ENCODE measurements at regions not wholly inside any gene's neighbourhood (a gene's known extent, or its start where the extent isn't known, plus 50 kb on each side); places are given as distances from the start of the nearest gene placed in this dataset.

GRCh38 chr5:44499381-44499780 lies 110.2 kb upstream of the FGF10 start:
- no peak overlapping the region for H3K23ac ChIP-seq (ENCODE audit: low read depth, low read length)
- no peak overlapping the region for H3K14ac ChIP-seq (replicated peaks; ENCODE audit: low read depth, low read length)
- no peak for DNase-seq
- WGBS, 2 experiments (ENCODE audit: extremely low coverage in 2 of 2, insufficient read length in 1 of 2): no CpG with 5 or more reads among the region's 1 CpG
- no peak overlapping the region for H2BK120ac ChIP-seq (ENCODE audit: low read depth, low read length)
- no peak overlapping the region for H2BK15ac ChIP-seq (ENCODE audit: low read depth, low read length)
- H2BK5ac ChIP-seq (ENCODE audit: low read depth, low read length, poor library complexity, severe bottlenecking): no peak overlapping the region
- H3K18ac ChIP-seq (ENCODE audit: low read depth, low read length): no peak overlapping the region
- no peaks in the 10 kb centered on the region for H3K9me1 ChIP-seq (ENCODE audit: insufficient read depth, low read length)
- no peaks in the 10 kb centered on the region for H3K36me3 ChIP-seq (ENCODE audit: control insufficient read depth, insufficient read depth, low read length)
- no peak overlapping the region for H3K4me3 ChIP-seq (ENCODE audit: insufficient read depth, low read depth, low read length)
- H4K20me1 ChIP-seq (ENCODE audit: insufficient read depth, low read length): no peaks in the 10 kb centered on the region
- no peaks in the 10 kb centered on the region for H3K9me3 ChIP-seq (ENCODE audit: control insufficient read depth, insufficient read depth, low read length)
- no peak overlapping the region for H3K4ac ChIP-seq (ENCODE audit: low read depth, low read length)
- in situ Hi-C loops (cut with MboI; ENCODE audit: low sequenced_read_pairs): no loop called here
- dilution Hi-C loops (cut with HindIII; ENCODE audit: low sequenced_read_pairs, unreplicated experiment): no loop called here
- BruUV-seq (replicated peaks): no TSS peak
- no peaks in the 10 kb centered on the region for H3K79me1 ChIP-seq (ENCODE audit: low read depth in 1 of 2, low read length in 2 of 2)
- no peak overlapping the region for H2AK9ac ChIP-seq (replicated peaks; ENCODE audit: low read depth, low read length, poor library complexity)
- no peak overlapping the region for H2AFZ ChIP-seq (replicated peaks; ENCODE audit: low read length, poor library complexity)
- H3K27me3 ChIP-seq (ENCODE audit: control insufficient read depth, insufficient read depth, low read length): no peaks in the 10 kb centered on the region
- no peak overlapping the region for H3K9ac ChIP-seq (ENCODE audit: low read depth, low read length)
- ChIA-PET POLR2A (ENCODE audit: unreplicated experiment) (no interaction called here), CTCF (interaction anchor here (1.0 kb wide), 1 partner anchor 12 kb away, joined by 3 read pairs; no protein-coding TSS in a partner anchor)
- no peak overlapping the region for H4K91ac ChIP-seq (ENCODE audit: insufficient read depth, low read depth, low read length)
- no peak overlapping the region for H3K27ac ChIP-seq (ENCODE audit: insufficient read depth, low read length)
- no peaks in the 10 kb centered on the region for H3K4me1 ChIP-seq (ENCODE audit: control insufficient read depth, insufficient read depth, low read length)
- no peak overlapping the region for H3K4me2 ChIP-seq (ENCODE audit: low read depth, low read length)
- H4K8ac ChIP-seq (ENCODE audit: low read depth in 2 of 2, low read length in 2 of 2): no peak overlapping the region
- intact Hi-C loops (cut with micrococcal nuclease): no loop called here
- H2BK20ac ChIP-seq (ENCODE audit: low read depth, low read length): no peak overlapping the region
- TF ChIP-seq RFX5 (IDR thresholded peaks at IDR 0.05; ENCODE audit: low read depth, low read length): no peak
- no peak for TF ChIP-seq RCOR1 (IDR thresholded peaks at IDR 0.05; ENCODE audit: insufficient replicate concordance, low read length)
- TF ChIP-seq BHLHE40 (IDR thresholded peaks at IDR 0.05; ENCODE audit: low read depth, low read length): no peak
- no peak for TF ChIP-seq FOS (IDR thresholded peaks at IDR 0.05; ENCODE audit: low read depth, low read length)
- no peak overlapping the region for H4K5ac ChIP-seq (ENCODE audit: low read depth, low read length)
- H2AK5ac ChIP-seq (ENCODE audit: low read depth, low read length): no peak overlapping the region
- H3K56ac ChIP-seq (ENCODE audit: extremely low read depth, insufficient read depth, low read length): no peak overlapping the region
- no peak for ATAC-seq (ENCODE audit: low read depth)

Data from IMR-90 (cell line).